Calu3 (cell line): ENCODE measurements at regions not wholly inside any gene's neighbourhood (a gene's known extent, or its start where the extent isn't known, plus 50 kb on each side); places are given as distances from the start of the nearest gene placed in this dataset.

Source experiments
- BruUV-seq: library from RNA; stranded (reverse); fragments of 400-500 nt; replicated peaks from 2 replicates; lab custom pipeline; 2021; lab: Mats Ljungman, UMichigan
- CTCF ChIA-PET: fragments of 300-600 bp; sonication (Branson Sonifier 250); formaldehyde crosslinking; loops from one replicate; lab custom pipeline; 2022; ENCODE audit warnings: antibody characterized with exemption; lab: Charles Lee
- DNase-seq: peaks from one replicate; pipeline ENCODE4 v3.0.0; 2022
- H3K27ac Mint-ChIP-seq: one replicate; pipeline ENCODE4 v1.8.0; 2022; ENCODE audit warnings: mixed read lengths; ENCODE audit not compliant: unreplicated experiment
- H3K27me3 Mint-ChIP-seq: one replicate; pipeline ENCODE4 v1.8.0; 2022; ENCODE audit warnings: mixed read lengths; ENCODE audit not compliant: unreplicated experiment
- H3K36me3 Mint-ChIP-seq: one replicate; pipeline ENCODE4 v1.8.0; 2022; ENCODE audit warnings: mild to moderate bottlenecking, moderate library complexity, mixed read lengths; ENCODE audit not compliant: insufficient read depth, unreplicated experiment
- H3K4me1 Mint-ChIP-seq: one replicate; pipeline ENCODE4 v1.8.0; 2022; ENCODE audit warnings: mild to moderate bottlenecking, low read depth, mixed read lengths; ENCODE audit not compliant: unreplicated experiment
- H3K4me3 Mint-ChIP-seq: one replicate; pipeline ENCODE4 v1.8.0; 2022; ENCODE audit warnings: mild to moderate bottlenecking, low read depth, moderate library complexity, mixed read lengths; ENCODE audit not compliant: unreplicated experiment
- H3K9me3 Mint-ChIP-seq: one replicate; pipeline ENCODE4 v1.8.0; 2022; ENCODE audit warnings: low read depth, mixed read lengths; ENCODE audit not compliant: unreplicated experiment
- intact Hi-C: fragments of 100-400 bp; cut with micrococcal nuclease; formaldehyde crosslinking; loops from one replicate; pipeline ENCODE4 v1.10.0; 2022; ENCODE audit not compliant: unreplicated experiment
- TF ChIP-seq, protein P1 (sequence below): fragments of 200-600 bp; IDR thresholded peaks from one replicate; pipeline ENCODE4 v1.8.0; 2022; ENCODE audit warnings: antibody characterized with exemption; ENCODE audit not compliant: unreplicated experiment

GRCh38 chr15:66832664-66833063 is 130.6 kb downstream of the SMAD6 start:
- no peak overlapping the region for H3K27ac Mint-ChIP-seq
- DNase-seq = no peak
- CTCF ChIA-PET = no interaction called here
- intact Hi-C loops = no loop called here
- H3K27me3 Mint-ChIP-seq = no peaks in the 10 kb centered on the region
- no peak overlapping the region for H3K4me3 Mint-ChIP-seq
- BruUV-seq = no TSS peak
- TF ChIP-seq, protein P1, sequence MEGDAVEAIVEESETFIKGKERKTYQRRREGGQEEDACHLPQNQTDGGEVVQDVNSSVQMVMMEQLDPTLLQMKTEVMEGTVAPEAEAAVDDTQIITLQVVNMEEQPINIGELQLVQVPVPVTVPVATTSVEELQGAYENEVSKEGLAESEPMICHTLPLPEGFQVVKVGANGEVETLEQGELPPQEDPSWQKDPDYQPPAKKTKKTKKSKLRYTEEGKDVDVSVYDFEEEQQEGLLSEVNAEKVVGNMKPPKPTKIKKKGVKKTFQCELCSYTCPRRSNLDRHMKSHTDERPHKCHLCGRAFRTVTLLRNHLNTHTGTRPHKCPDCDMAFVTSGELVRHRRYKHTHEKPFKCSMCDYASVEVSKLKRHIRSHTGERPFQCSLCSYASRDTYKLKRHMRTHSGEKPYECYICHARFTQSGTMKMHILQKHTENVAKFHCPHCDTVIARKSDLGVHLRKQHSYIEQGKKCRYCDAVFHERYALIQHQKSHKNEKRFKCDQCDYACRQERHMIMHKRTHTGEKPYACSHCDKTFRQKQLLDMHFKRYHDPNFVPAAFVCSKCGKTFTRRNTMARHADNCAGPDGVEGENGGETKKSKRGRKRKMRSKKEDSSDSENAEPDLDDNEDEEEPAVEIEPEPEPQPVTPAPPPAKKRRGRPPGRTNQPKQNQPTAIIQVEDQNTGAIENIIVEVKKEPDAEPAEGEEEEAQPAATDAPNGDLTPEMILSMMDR = no peak
- no peaks in the 10 kb centered on the region for H3K36me3 Mint-ChIP-seq
- no peaks in the 10 kb centered on the region for H3K9me3 Mint-ChIP-seq
- peaks cover 58% of the 10 kb centered on the region for H3K4me1 Mint-ChIP-seq

DNA sequence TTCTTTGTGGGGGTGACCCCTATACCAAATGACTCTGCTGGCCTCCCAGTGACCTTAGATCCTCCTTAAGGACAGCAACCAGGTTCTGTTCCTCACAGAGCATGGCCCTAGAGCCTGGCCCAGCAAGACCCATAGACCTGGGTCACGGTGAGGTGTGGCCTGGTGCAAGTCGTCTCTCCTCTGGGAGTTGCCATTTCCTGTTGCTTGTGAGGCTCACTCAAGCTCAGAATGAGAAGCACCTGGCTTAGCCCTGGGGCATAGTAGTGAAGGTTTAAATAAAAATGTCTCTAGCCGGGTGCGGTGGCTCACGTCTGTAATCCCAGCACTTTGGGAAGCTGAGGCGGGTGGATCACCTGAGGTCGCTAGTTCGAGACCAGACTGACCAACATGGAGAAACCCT is 131.3 kb downstream of the SMAD6 start:
- no peak overlapping the region for H3K4me3 Mint-ChIP-seq
- CTCF ChIA-PET = no interaction called here
- H3K4me1 Mint-ChIP-seq = peaks cover 58% of the 10 kb centered on the region
- no peaks in the 10 kb centered on the region for H3K27me3 Mint-ChIP-seq
- intact Hi-C loops = no loop called here
- no peaks in the 10 kb centered on the region for H3K36me3 Mint-ChIP-seq
- H3K27ac Mint-ChIP-seq = no peak overlapping the region
- TF ChIP-seq, protein P1 = no peak
- no peaks in the 10 kb centered on the region for H3K9me3 Mint-ChIP-seq
- BruUV-seq = no TSS peak
- DNase-seq = no peak

- H3K4me3 Mint-ChIP-seq = no peak overlapping the region
- TF ChIP-seq, protein P1 = no peak
- no peak overlapping the region for H3K27ac Mint-ChIP-seq
- DNase-seq = no peak
- intact Hi-C loops = no loop called here
- CTCF ChIA-PET = no interaction called here
- no peaks in the 10 kb centered on the region for H3K36me3 Mint-ChIP-seq
- peaks cover 58% of the 10 kb centered on the region for H3K4me1 Mint-ChIP-seq
- BruUV-seq = no TSS peak
- H3K9me3 Mint-ChIP-seq = no peaks in the 10 kb centered on the region
- H3K27me3 Mint-ChIP-seq = no peaks in the 10 kb centered on the region
Measured at GRCh38 chr15:66833803-66834202, 131.8 kb downstream of the SMAD6 start.

DNA sequence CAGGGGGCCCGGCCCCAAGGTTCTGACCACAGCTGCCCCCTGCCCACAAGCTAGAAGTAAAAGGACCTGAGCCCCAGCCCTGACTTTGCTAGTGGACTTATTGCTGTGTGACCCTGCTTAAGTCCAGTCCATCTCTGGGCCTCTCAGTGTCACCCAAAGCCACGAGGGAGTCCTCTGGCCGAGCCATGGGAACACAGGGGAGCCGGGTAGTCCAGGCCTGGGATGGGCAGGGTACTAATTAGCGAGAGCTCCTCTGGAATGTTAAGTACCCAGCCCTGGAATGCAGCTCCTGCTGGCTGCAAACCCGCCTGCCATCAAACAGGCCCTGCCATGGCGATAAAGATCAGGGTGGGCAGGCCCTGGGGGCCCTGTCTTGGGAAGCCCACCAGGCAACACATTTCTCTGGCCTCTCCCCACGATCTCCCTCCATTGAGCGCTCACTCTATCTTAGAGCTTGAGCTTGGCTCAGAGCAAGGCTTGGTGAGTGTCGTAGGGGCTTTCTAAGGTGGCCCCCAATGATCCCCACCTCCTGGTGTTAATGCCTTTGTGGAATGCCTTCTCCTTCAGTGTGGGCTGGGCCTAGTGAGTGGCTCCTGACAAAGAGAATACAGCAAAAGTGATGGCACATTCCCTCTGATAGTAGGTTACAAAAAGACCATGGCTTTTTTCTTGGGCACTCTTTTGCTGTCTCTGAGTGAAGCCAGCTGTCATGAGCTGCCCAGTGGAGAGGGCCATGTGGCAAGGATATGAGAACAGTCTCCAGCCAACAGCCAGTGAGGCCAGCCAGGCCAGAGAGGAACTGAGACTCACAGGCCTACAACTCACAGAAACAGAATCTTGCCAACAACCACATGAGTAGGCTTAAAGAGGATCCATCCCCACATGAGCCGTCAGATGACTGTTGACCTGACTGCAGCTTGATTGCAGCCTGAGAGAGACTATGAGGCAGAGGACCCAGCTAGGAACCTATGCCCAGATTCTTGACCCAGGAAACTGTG is 133.1 kb downstream of the SMAD6 start:
- no peaks in the 10 kb centered on the region for H3K27me3 Mint-ChIP-seq
- peaks cover 49% of the 10 kb centered on the region for H3K4me1 Mint-ChIP-seq
- TF ChIP-seq, protein P1 = no peak
- no peaks in the 10 kb centered on the region for H3K36me3 Mint-ChIP-seq
- no peaks in the 10 kb centered on the region for H3K9me3 Mint-ChIP-seq
- intact Hi-C loops = no loop called here
- BruUV-seq = no TSS peak
- CTCF ChIA-PET = interaction anchor here (1.2 kb wide), 1 partner anchor 36 kb away, joined by 3 read pairs; no protein-coding TSS in a partner anchor
- no peak overlapping the region for H3K4me3 Mint-ChIP-seq
- no peak for DNase-seq
- H3K27ac Mint-ChIP-seq = no peak overlapping the region
